Hematopoietic multipotent progenitor cell treated with erythropoietin and hydrocortisone succinate and interleukin-3 and kit ligand, for 15 days (in vitro differentiated cells): ENCODE measurements at regions not wholly inside any gene's neighbourhood (a gene's known extent, or its start where the extent isn't known, plus 50 kb on each side); places are given as distances from the start of the nearest gene placed in this dataset.
"Not testable (repeated sequence)": the region's sequence is repeated elsewhere in the genome, so short reads cannot be mapped to it uniquely, and the experiment has no call there.

Source experiments
- DNase-seq: peaks from one replicate; pipeline ENCODE4 v3.0.0-alpha.2; 2015; ENCODE audit warnings: low spot score

DNA sequence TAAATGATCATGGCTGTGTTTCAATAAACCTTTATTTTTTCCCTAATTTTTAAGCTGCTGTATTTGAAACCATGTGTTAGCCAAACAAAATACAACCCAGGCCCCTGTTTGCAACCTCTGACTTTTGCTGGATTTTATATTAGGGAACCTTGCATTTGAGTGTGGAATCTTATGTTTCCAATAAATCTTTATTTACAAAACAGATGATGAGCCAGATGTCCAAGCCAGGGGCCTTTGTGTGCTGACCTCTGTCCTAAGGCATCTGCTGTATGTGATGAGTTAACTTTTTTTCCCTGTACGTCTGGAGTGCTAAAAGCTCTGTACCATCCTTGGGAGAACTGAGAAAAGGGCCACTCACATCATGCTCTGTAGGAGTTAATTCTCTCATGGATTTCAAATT is 162.9 kb downstream of the TRIB2 start:
- DNase-seq, result no peak

GRCh38 chr2:12881952-12882351 is 165.2 kb downstream of the TRIB2 start:
- DNase-seq, result no peak

DNA sequence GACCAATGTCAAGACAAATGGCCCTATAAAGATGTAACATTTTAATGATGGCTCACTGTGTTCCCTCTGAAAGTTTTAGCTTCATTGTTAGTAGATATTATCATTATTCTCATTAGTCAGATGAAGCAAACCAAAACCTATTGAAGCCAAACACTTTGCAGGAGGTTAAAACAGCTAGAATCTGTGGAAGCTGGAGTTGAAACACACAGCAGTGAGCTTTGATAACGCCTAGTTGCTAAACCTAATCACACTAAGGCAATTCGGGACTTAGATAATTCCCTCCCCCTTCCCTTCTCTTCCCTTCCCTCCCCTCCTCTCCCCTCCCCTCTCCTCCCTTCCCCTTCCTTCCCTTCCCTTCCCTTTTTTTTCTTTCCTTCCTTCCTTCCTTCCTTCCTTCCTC is 165.7 kb downstream of the TRIB2 start:
- DNase-seq, result no peak

DNA sequence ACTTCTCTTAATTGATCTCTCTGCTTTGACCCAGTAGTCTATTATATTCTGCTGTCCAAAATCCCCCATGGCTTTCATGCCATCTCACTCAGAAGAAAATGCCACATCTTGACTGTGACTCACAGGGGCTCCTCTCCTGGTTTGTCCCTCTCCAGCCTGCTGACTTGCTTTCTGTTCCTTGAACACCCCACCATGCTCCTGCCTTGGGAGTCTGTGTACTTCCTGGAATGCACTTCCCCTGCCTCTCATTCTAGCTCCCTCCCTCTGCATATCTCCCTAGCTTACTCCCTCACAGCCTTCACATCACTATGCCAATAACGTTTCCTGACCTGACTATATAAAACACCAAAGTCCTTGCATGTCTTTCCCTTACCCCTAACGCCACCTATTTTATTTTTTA is 167.2 kb downstream of the TRIB2 start:
- DNase-seq, result no peak

GRCh38 chr2:12884713-12885282 is 168.1 kb downstream of the TRIB2 start:
- DNase-seq, result no peak

DNA sequence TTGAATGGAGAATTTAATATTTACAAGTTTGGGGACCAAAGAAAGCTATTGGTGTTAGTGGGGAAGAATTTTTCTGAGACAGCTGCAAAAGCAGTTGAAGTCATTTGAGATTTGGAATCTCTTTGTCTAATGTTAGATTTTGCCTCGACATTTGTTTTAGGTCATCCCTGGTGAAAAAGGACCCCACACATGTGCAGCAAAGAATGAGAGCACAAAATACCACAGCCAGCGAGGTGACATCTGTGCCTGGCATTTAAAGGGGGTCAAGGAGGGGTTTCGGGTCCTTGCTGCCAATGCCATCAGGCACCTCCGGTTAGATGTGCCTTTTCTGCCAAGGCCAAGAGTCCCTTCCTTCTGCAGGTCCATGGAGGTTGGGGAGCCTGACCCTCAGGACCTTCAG is 173.3 kb downstream of the TRIB2 start:
- no peak for DNase-seq

GRCh38 chr2:12890481-12890991 is 173.8 kb downstream of the TRIB2 start:
- no peak for DNase-seq

GRCh38 chr2:12895017-12895416 is 178.3 kb downstream of the TRIB2 start:
- DNase-seq, result no peak

- no peak for DNase-seq
These were observed 179.7 kb downstream of the TRIB2 start for GRCh38 chr2:12896318-12896982.

DNA sequence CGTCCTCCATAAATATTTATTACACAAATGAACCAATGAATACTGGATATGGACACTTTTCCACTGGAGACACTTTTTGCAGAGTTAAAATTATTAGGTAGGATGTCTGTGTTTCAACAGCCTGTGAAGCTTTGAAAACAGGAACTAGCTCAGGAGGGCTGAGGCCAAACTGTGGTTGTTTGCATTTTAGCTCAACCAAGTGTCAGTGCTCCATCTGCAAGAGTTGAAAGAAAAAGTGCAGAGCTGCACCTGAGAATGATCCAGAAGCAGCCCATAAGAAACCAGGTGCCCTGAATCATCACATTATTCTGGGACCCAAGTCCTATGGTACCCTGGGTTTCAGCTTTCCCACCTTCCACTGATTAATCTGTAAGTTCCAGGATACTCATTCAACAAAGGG is 180.4 kb downstream of the TRIB2 start:
- DNase-seq, result no peak

DNA sequence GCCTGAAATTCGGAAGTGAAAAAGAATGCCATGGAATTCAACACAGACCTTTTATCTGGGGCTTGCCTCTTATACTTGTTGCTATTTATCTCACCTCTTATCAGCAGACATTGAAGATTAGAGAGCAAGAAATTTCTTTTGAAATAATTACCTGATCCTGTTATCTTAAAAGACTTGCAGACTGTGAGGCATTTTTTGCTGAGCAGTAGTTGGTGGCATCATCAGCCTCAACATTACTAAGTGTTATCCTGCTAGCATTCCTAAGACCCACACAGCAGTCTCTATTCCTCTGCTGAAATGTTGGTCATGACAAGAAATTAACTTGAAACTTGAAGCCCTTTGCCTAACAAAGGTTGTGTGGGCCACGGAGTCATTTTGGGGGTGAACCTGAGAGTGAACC is 186.5 kb downstream of the TRIB2 start:
- DNase-seq, result no peak

DNA sequence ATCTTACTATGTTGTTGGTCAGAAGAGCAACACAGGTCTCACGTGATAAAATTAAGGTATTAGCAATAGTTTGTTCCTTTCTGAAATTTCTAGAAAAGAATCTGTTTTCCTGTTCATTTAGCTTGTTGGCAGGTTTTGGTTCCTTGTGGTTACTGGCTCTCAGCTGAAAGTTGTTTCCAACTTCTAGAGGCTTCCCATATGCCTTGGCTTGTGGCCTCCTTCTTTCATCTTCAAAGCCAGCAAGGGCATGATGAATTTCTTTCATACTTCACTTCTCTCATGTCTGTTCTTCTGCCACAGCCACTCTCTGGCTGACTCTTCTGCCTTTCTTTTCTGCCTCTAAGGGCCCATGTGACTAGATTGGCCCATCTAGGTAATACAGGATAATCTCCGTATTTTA is 193.7 kb downstream of the TRIB2 start:
- no peak for DNase-seq

GRCh38 chr2:12915787-12916186 is 199.1 kb downstream of the TRIB2 start:
- DNase-seq, result no peak

DNA sequence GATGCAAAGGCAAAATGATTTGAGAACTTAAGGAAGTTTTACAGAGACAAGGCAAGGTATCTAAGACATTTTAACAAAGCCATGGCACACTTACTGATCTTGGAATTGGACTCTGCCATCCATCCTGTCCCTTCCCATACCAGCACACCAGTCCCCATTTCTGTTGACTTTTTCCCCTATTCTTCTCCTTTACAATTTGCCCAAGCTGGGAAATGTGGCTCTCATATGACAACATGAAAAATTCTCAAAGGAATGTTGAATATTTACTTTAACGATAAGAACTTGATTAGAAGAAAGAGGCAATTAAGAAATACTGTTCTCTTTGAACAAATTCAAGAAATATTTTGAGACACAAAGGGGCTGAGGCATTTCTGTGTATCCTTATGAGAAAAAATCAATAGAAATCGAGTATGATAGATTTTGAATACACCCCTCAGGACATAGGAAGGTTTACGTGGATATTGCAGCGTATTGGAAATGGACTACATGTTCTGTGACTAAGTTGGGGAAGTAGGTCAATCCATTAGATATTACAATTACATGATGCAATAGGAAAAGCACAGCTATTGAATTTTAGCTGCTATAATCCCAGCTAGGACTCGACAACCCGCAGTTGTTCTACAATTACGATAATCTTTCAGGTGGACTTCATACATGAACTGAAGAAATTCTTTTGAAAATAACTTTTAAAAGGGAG is 201.6 kb downstream of the TRIB2 start:
- no peak for DNase-seq

DNA sequence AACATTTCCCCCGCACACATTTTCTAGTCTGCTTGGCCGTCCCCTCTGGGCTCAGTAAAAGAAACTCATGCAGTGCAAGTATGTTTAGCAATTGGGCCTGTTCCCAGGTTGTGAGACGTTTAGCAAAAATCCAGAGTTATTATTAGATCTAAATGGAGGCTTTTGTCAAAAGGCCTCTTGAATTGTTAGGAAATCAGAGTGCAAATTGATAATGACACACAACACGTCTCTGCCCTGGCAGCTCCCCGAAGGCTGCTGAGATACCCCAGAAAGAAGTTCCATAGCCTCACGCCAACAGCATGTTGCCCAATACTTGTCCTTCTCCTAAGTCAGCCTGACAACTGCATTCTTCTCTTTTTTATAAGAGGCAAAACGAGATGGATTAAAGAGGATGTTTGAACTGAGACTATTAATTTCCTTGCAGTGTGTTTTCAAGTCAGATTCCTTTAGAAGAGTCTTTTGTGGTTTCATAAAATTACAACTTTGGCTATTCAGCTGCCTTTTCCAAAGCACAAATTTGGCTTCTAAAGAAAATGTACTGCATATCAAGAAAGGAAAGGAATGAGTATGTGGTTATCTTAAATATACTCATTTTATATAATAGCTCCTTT is 202.2 kb downstream of the TRIB2 start:
- no peak for DNase-seq

DNA sequence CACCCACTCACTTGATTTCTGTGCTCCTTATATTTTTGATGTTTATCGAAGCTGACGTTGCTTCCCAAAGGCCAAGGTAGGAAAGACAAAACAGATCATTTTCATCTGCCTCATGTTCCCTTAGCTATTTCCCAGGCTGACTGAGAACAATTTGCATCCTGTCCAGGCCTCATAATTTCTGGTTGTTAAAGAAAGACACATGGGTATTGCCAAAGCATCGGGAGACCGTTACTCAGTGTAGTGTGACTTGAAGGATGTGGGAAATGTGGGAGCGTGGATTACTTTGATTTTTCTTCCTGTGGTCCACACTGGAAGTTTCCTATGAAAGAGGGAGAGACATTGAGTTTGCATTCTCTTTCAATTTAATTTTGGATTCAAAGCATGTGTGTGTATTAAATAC is 204.6 kb downstream of the TRIB2 start:
- DNase-seq, result no peak

DNA sequence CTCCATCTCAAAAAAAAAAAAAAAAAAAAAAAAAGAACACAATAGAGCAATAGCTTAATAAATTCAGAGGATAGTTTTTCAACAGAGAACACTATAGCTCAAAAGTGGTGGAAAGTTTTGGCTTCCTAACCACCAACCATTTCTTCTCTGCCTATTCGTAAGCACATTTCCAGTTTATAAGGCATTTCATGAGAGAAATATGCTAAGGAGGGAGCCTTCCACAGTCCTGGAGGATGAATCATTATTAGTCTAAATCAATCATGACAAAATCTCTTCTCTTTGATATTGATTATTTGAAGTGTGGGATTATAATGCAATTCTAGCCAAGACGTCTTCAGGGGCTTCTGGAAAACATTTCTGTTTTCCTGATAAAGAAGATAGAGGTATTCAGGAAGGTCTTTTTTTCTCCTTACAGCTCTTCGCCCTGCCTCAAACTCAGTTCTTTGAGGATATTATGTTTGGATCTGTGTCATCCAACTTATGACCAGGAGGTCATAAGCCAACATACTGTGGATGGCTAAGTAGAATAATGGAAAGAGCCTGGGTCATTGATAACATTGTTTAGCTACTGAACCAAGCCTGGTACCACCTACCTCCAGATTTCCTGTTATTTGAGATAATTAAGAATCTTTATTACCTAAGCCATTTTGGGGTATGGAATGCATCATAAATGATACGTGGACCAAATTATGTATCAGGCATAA is 207.3 kb downstream of the TRIB2 start:
- DNase-seq, result no peak

GRCh38 chr2:12926641-12927040 is 209.9 kb downstream of the TRIB2 start:
- not testable (repeated sequence) for DNase-seq

DNA sequence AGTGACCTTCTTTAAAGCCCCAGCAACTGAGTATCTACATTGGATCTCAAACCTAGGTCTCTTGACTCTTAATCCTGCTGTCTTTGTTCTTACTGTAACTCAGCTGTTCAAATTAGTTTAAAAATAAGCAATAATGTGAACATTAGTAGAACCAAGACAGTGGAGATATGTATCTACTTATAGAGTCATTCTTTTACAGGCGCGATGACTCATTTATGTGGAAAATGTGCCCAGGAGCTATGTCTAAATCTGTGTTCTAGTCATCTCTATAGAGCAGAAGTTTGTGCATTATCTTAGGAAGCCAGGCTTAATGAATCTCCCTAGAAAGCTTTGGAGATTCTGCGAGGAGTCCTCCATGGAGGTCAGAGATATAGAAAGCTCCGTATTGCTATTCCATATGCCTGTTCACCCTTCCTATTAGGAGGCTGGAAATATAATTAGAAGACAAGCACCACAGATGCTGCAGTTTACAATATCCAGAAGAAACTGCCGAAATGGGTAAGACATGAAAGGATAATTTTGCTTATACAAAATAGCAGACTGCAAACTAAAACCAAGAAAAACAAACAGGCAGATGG is 211.6 kb downstream of the TRIB2 start:
- no peak for DNase-seq

DNA sequence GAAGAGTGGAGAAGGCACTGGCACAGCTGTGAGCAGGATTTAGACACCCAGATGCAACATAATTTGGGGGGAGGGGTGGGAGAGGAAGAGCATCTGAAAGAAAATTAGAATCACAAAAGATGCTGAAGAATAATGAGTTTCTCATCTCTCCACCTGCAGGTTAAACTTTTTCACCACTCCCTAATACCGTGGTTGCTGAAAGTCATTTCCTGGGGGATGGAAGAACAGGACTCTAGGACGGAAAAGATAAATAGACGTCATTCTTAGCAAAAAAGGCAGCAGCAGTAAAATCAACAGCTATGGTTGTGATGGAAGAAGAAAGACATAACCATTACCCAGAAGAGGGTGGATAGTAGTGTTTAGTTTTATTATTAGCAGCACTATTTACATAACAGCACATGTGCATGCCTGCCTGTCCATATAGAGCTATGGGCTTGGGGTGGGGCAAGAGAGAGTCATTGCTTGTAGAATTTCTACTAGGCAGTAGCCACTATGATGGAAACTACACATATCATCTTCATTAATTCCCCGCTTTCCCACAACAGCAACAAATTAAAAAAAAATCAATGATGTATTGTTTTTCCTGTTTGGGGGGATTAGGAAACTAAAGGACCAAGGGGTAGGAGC is 212.2 kb downstream of the TRIB2 start:
- DNase-seq, result no peak

GRCh38 chr2:12929758-12930157 is 213.0 kb downstream of the TRIB2 start:
- DNase-seq, result no peak

DNA sequence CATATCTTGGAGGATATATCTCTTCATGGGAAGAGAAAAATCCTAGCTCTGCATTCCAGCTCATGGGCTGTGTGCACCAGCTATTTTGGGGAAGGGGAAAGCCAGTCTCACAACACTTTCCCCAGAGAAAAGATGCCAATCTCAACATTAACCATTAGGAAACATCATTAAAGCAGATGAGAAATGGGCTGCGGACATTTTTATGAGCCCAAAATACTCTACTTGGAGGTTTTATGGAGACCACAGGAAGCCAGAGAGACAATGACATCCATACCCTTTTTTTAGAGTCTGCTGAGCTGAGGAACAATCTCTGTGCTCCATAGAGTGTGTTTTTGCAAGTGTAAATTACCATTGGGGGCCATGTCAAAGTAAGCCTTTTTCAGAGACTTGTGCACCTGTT is 213.7 kb downstream of the TRIB2 start:
- no peak for DNase-seq
